ENCODE measurements at regions not wholly inside any gene's neighbourhood (a gene's known extent, or its start where the extent isn't known, plus 50 kb on each side); places are given as distances from the start of the nearest gene placed in this dataset.

GRCh38 chr15:62450061-62450460 lies 285.0 kb upstream of the C2CD4B start:
- Mint-ChIP-seq H3K27ac (no peak overlapping the region), H3K27me3 (peaks cover 0 to 6% (median 0%) of the 10 kb centered on the region in 5 donors), H3K4me3 (no peak overlapping the region), H3K36me3 (no peaks in the 10 kb centered on the region), H3K4me1 (no peaks in the 10 kb centered on the region), H3K9me3 (no peaks in the 10 kb centered on the region)
- no peak for DNase-seq
- Histone ChIP-seq H3K4me3 (ENCODE audit: low read length) (no peak overlapping the region), H3K4me1 (ENCODE audit: control insufficient read depth in 2 of 2, insufficient read depth in 2 of 2, low read length in 2 of 2) (no peaks in the 10 kb centered on the region), H3K27me3 (ENCODE audit: control insufficient read depth in 2 of 2, insufficient read depth in 2 of 2, low read length in 2 of 2) (no peaks in the 10 kb centered on the region), H3K36me3 (ENCODE audit: control insufficient read depth in 2 of 3, insufficient read depth in 3 of 3, low read length in 3 of 3) (no peaks in the 10 kb centered on the region), H3K27ac (ENCODE audit: low read depth, low read length) (no peak overlapping the region), H3K9me3 (ENCODE audit: control insufficient read depth in 2 of 3, low read length in 3 of 3) (no peaks in the 10 kb centered on the region)
- no peak for ATAC-seq
- intact Hi-C loops (cut with micrococcal nuclease): no loop called here
- POLR2A ChIA-PET: no interaction called here
- CTCF ChIA-PET: interaction anchor here (0.6 kb wide), 1 partner anchor 196 kb away, joined by 3 read pairs; no protein-coding TSS in a partner anchor

DNA sequence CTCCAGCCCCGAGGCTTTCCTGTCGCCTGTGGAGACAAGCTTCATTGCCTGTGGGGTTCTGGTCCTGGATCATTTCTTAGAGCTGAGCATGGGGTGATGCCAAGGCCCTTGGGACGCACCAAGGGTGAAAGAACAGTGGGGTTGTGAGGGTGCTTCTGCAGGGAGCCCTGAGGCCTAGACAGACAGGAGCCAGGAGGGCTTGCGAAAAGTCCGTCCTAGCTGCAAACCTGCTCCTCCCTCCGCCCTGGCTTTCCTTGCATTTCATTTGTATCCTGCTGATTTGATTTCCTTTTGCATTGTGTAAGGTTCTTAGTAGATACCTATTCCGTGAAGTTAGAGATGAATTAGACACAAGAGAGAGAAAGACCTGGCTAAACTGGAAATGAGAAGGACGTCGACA lies 286.9 kb upstream of the C2CD4B start:
- ChIA-PET CTCF (no interaction called here), POLR2A (no interaction called here)
- no peaks in the 10 kb centered on the region for H3K9me3 ChIP-seq (ENCODE audit: control insufficient read depth in 2 of 3, low read length in 3 of 3)
- Mint-ChIP-seq H3K4me3 (no peak overlapping the region), H3K4me1 (no peaks in the 10 kb centered on the region), H3K27ac (no peak overlapping the region), H3K36me3 (no peaks in the 10 kb centered on the region), H3K27me3 (peaks cover 0 to 6% (median 0%) of the 10 kb centered on the region in 5 donors), H3K9me3 (no peaks in the 10 kb centered on the region)
- no peak overlapping the region for H3K27ac ChIP-seq (ENCODE audit: low read depth, low read length)
- DNase-seq (no peak), ATAC-seq (no peak)
- intact Hi-C loops (cut with micrococcal nuclease): no loop called here
- no peaks in the 10 kb centered on the region for H3K4me1 ChIP-seq (ENCODE audit: control insufficient read depth in 2 of 2, insufficient read depth in 2 of 2, low read length in 2 of 2)
- no peaks in the 10 kb centered on the region for H3K36me3 ChIP-seq (ENCODE audit: control insufficient read depth in 2 of 3, insufficient read depth in 3 of 3, low read length in 3 of 3)
- H3K27me3 ChIP-seq (ENCODE audit: control insufficient read depth in 2 of 2, insufficient read depth in 2 of 2, low read length in 2 of 2): no peaks in the 10 kb centered on the region
- H3K4me3 ChIP-seq (ENCODE audit: low read length): no peak overlapping the region

- H3K27ac Mint-ChIP-seq: no peak overlapping the region
- no peak overlapping the region for H3K4me3 Mint-ChIP-seq
- no peak overlapping the region for H3K27ac ChIP-seq (ENCODE audit: low read depth, low read length)
- no peak for DNase-seq
- H3K27me3 ChIP-seq (ENCODE audit: control insufficient read depth in 2 of 2, insufficient read depth in 2 of 2, low read length in 2 of 2): no peaks in the 10 kb centered on the region
- H3K9me3 ChIP-seq (ENCODE audit: control insufficient read depth in 2 of 3, low read length in 3 of 3): no peaks in the 10 kb centered on the region
- no peaks in the 10 kb centered on the region for H3K36me3 Mint-ChIP-seq
- peaks cover 0 to 6% (median 0%) of the 10 kb centered on the region in 5 donors for H3K27me3 Mint-ChIP-seq
- no peak overlapping the region for H3K4me3 ChIP-seq (ENCODE audit: low read length)
- H3K4me1 Mint-ChIP-seq: no peaks in the 10 kb centered on the region
- ChIA-PET CTCF (no interaction called here), POLR2A (no interaction called here)
- no peaks in the 10 kb centered on the region for H3K36me3 ChIP-seq (ENCODE audit: control insufficient read depth in 2 of 3, insufficient read depth in 3 of 3, low read length in 3 of 3)
- no peaks in the 10 kb centered on the region for H3K4me1 ChIP-seq (ENCODE audit: control insufficient read depth in 2 of 2, insufficient read depth in 2 of 2, low read length in 2 of 2)
- ATAC-seq: no peak
- no peaks in the 10 kb centered on the region for H3K9me3 Mint-ChIP-seq
- intact Hi-C loops (cut with micrococcal nuclease): no loop called here
Observed at GRCh38 chr15:62452667-62453066, 287.6 kb upstream of the C2CD4B start.

- no peaks in the 10 kb centered on the region for H3K36me3 ChIP-seq (ENCODE audit: control insufficient read depth in 2 of 3, insufficient read depth in 3 of 3, low read length in 3 of 3)
- no peaks in the 10 kb centered on the region for H3K27me3 ChIP-seq (ENCODE audit: control insufficient read depth in 2 of 2, insufficient read depth in 2 of 2, low read length in 2 of 2)
- ChIA-PET CTCF (no interaction called here), POLR2A (no interaction called here)
- no peaks in the 10 kb centered on the region for H3K36me3 Mint-ChIP-seq
- no peaks in the 10 kb centered on the region for H3K9me3 ChIP-seq (ENCODE audit: control insufficient read depth in 2 of 3, low read length in 3 of 3)
- no peak overlapping the region for H3K27ac Mint-ChIP-seq
- H3K4me3 Mint-ChIP-seq: no peak overlapping the region
- peaks cover 0 to 6% (median 0%) of the 10 kb centered on the region in 5 donors for H3K27me3 Mint-ChIP-seq
- ATAC-seq (no peak), DNase-seq (no peak)
- intact Hi-C loops (cut with micrococcal nuclease): no loop called here
- H3K9me3 Mint-ChIP-seq: no peaks in the 10 kb centered on the region
- H3K4me1 ChIP-seq (ENCODE audit: control insufficient read depth in 2 of 2, insufficient read depth in 2 of 2, low read length in 2 of 2): no peaks in the 10 kb centered on the region
- H3K4me1 Mint-ChIP-seq: no peaks in the 10 kb centered on the region
- no peak overlapping the region for H3K4me3 ChIP-seq (ENCODE audit: low read length)
- no peak overlapping the region for H3K27ac ChIP-seq (ENCODE audit: low read depth, low read length)
Observed at GRCh38 chr15:62453375-62453774, 288.3 kb upstream of the C2CD4B start.

- Histone ChIP-seq H3K36me3 (ENCODE audit: control insufficient read depth in 2 of 3, insufficient read depth in 3 of 3, low read length in 3 of 3) (no peaks in the 10 kb centered on the region), H3K9me3 (ENCODE audit: control insufficient read depth in 2 of 3, low read length in 3 of 3) (no peaks in the 10 kb centered on the region), H3K4me3 (ENCODE audit: low read length) (no peak overlapping the region), H3K4me1 (ENCODE audit: control insufficient read depth in 2 of 2, insufficient read depth in 2 of 2, low read length in 2 of 2) (no peaks in the 10 kb centered on the region), H3K27me3 (ENCODE audit: control insufficient read depth in 2 of 2, insufficient read depth in 2 of 2, low read length in 2 of 2) (no peaks in the 10 kb centered on the region), H3K27ac (ENCODE audit: low read depth, low read length) (no peak overlapping the region)
- intact Hi-C loops (cut with micrococcal nuclease): no loop called here
- DNase-seq: no peak
- Mint-ChIP-seq H3K27ac (no peak overlapping the region), H3K4me3 (no peak overlapping the region), H3K4me1 (no peaks in the 10 kb centered on the region), H3K27me3 (peaks cover 0 to 6% (median 0%) of the 10 kb centered on the region in 5 donors), H3K9me3 (no peaks in the 10 kb centered on the region), H3K36me3 (no peaks in the 10 kb centered on the region)
- ChIA-PET CTCF (no interaction called here), POLR2A (no interaction called here)
- no peak for ATAC-seq
Observed at GRCh38 chr15:62453981-62454380, 288.9 kb upstream of the C2CD4B start.

- Mint-ChIP-seq H3K4me3 (no peak overlapping the region), H3K36me3 (no peaks in the 10 kb centered on the region), H3K27ac (no peak overlapping the region), H3K9me3 (no peaks in the 10 kb centered on the region), H3K4me1 (no peaks in the 10 kb centered on the region), H3K27me3 (peaks cover 0 to 6% (median 0%) of the 10 kb centered on the region in 5 donors)
- CTCF ChIA-PET: no interaction called here
- intact Hi-C loops (cut with micrococcal nuclease): no loop called here
- H3K9me3 ChIP-seq (ENCODE audit: control insufficient read depth in 2 of 3, low read length in 3 of 3): no peaks in the 10 kb centered on the region
- POLR2A ChIA-PET: no interaction called here
- no peaks in the 10 kb centered on the region for H3K27me3 ChIP-seq (ENCODE audit: control insufficient read depth in 2 of 2, insufficient read depth in 2 of 2, low read length in 2 of 2)
- no peak overlapping the region for H3K27ac ChIP-seq (ENCODE audit: low read depth, low read length)
- H3K36me3 ChIP-seq (ENCODE audit: control insufficient read depth in 2 of 3, insufficient read depth in 3 of 3, low read length in 3 of 3): no peaks in the 10 kb centered on the region
- DNase-seq: no peak
- H3K4me3 ChIP-seq (ENCODE audit: low read length): no peak overlapping the region
- ATAC-seq: no peak
- no peaks in the 10 kb centered on the region for H3K4me1 ChIP-seq (ENCODE audit: control insufficient read depth in 2 of 2, insufficient read depth in 2 of 2, low read length in 2 of 2)
Observed at GRCh38 chr15:62454567-62455172, 289.6 kb upstream of the C2CD4B start.

DNA sequence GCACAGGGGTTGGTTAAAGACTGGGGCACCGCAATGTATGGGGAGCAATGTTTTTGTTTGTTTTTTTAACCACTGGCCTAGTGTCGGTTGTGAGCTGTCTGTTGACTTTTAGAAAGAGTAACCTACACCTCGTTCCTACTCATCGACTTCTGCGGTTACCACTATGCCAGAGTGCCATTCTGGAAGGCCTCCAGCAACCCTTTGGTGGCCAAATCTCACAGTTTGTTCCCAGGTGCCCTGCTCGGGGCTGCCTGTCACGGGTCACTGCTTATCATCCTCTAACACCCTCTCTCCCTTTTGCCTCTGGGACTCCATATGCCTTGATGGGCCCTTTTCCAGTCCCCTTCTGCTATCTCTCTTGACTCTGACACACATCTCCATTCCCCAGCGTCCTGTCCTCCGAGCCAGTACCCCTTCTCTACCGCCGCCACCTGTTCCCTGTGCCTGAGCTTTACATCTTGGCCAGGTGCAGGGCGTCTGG lies 290.4 kb upstream of the C2CD4B start:
- H3K27ac ChIP-seq (ENCODE audit: low read depth, low read length): no peak overlapping the region
- H3K9me3 ChIP-seq (ENCODE audit: control insufficient read depth in 2 of 3, low read length in 3 of 3): no peaks in the 10 kb centered on the region
- H3K36me3 ChIP-seq (ENCODE audit: control insufficient read depth in 2 of 3, insufficient read depth in 3 of 3, low read length in 3 of 3): no peaks in the 10 kb centered on the region
- ChIA-PET POLR2A (no interaction called here), CTCF (no interaction called here)
- Mint-ChIP-seq H3K27me3 (no peaks in the 10 kb centered on the region), H3K4me3 (no peak overlapping the region), H3K36me3 (no peaks in the 10 kb centered on the region), H3K9me3 (no peaks in the 10 kb centered on the region), H3K4me1 (no peaks in the 10 kb centered on the region), H3K27ac (no peak overlapping the region)
- H3K4me1 ChIP-seq (ENCODE audit: control insufficient read depth in 2 of 2, insufficient read depth in 2 of 2, low read length in 2 of 2): no peaks in the 10 kb centered on the region
- no peak overlapping the region for H3K4me3 ChIP-seq (ENCODE audit: low read length)
- no peaks in the 10 kb centered on the region for H3K27me3 ChIP-seq (ENCODE audit: control insufficient read depth in 2 of 2, insufficient read depth in 2 of 2, low read length in 2 of 2)
- intact Hi-C loops (cut with micrococcal nuclease): no loop called here
- no peak for DNase-seq
- ATAC-seq: no peak

All from naive thymus-derived CD4-positive, alpha-beta T cell (primary cell).